ENCODE measurements at regions not wholly inside any gene's neighbourhood (a gene's known extent, or its start where the extent isn't known, plus 50 kb on each side); places are given as distances from the start of the nearest gene placed in this dataset.
A peak's percentile ranks its signal among the peaks of the same experiment; 100 is the strongest.
"Not testable (repeated sequence)": the region's sequence is repeated elsewhere in the genome, so short reads cannot be mapped to it uniquely, and the experiment has no call there.

- DNase-seq = no peak
Observed at GRCh38 chr14:39500253-39500652, 68.0 kb upstream of the FBXO33 start.

- DNase-seq = no peak
Observed at GRCh38 chr14:39499514-39499913, 67.3 kb upstream of the FBXO33 start.

- DNase-seq = not testable (repeated sequence)
Observed at GRCh38 chr14:39497677-39498076, 65.4 kb upstream of the FBXO33 start.

GRCh38 chr14:39492267-39492666, 60.0 kb upstream of the FBXO33 start:
- DNase-seq = no peak

DNA sequence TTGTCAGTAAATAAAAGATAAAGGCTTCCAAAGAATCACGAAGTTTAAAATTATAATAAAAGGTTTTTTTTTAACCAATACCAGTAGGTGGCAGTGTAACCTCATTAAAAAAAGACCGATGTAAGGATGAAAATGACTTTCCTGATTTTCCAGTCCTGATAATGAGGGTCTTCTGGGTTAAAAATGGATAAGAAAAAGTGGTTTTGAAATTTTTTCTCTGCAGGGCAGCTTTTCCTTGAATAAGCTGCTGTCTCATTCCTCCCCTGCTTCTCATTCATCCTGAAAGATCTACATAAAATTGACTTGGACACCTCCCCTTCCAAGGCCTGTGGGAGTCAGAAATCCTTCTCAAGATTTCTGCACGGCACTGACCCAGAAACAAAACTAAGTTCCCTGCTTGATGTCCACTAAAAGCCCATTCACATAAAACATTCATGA, 58.9 kb upstream of the FBXO33 start:
- DNase-seq = peak; percentile 28 to 79 (median 44)

- peak in 2 of 3 experiments; percentile 59 to 84 for DNase-seq
Observed at GRCh38 chr14:39488600-39488999, 56.4 kb upstream of the FBXO33 start.

DNA sequence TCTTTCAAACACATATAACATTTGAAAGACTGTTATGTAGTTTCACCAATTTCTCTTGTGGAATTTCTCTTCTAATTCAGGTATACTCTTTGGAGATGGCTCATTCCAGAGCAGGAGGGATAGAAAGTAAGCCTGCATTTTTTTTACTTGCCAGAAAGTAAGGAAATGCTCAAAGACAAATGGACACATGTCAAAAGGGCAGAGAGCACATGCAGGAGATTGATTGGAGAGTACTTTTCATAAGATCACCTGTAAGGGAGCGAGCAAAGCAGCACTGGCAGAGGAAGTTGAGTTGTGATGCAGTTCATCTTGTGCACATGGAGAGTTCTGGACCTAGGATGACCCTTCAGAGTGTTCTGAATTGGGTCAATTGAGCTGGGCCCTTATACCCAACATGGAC, 51.4 kb upstream of the FBXO33 start:
- DNase-seq = no peak

Measured in NCI-H1417 (cell line).